ENCODE measurements at regions not wholly inside any gene's neighbourhood (a gene's known extent, or its start where the extent isn't known, plus 50 kb on each side); places are given as distances from the start of the nearest gene placed in this dataset.

GRCh38 chr14:98822917-98823316, 449.1 kb downstream of the BCL11B start:
- Histone ChIP-seq H3K4me1 (ENCODE audit: insufficient read depth, low read length) (peaks cover 4% of the 10 kb centered on the region), H3K27me3 (ENCODE audit: insufficient read depth, low read length) (no peaks in the 10 kb centered on the region), H3K4me3 (ENCODE audit: low read length) (no peak overlapping the region), H3K9me3 (ENCODE audit: low read depth, low read length) (no peaks in the 10 kb centered on the region)

- peaks cover 4% of the 10 kb centered on the region for H3K4me1 ChIP-seq (ENCODE audit: insufficient read depth, low read length)
- H3K9me3 ChIP-seq (ENCODE audit: low read depth, low read length) = no peaks in the 10 kb centered on the region
- no peak overlapping the region for H3K4me3 ChIP-seq (ENCODE audit: low read length)
- H3K27me3 ChIP-seq (ENCODE audit: insufficient read depth, low read length) = no peaks in the 10 kb centered on the region
Observed at GRCh38 chr14:98826618-98827017, 445.4 kb downstream of the BCL11B start.

- Histone ChIP-seq H3K4me3 (ENCODE audit: low read length) (no peak overlapping the region), H3K27me3 (ENCODE audit: insufficient read depth, low read length) (no peaks in the 10 kb centered on the region), H3K9me3 (ENCODE audit: low read depth, low read length) (no peaks in the 10 kb centered on the region), H3K4me1 (ENCODE audit: insufficient read depth, low read length) (no peaks in the 10 kb centered on the region)
Observed at GRCh38 chr14:98834119-98834518, 437.9 kb downstream of the BCL11B start.

- Histone ChIP-seq H3K27me3 (ENCODE audit: insufficient read depth, low read length) (no peaks in the 10 kb centered on the region), H3K4me3 (ENCODE audit: low read length) (no peak overlapping the region), H3K9me3 (ENCODE audit: low read depth, low read length) (no peaks in the 10 kb centered on the region), H3K4me1 (ENCODE audit: insufficient read depth, low read length) (no peaks in the 10 kb centered on the region)
Observed at GRCh38 chr14:98835051-98835824, 436.8 kb downstream of the BCL11B start.

GRCh38 chr14:98835825-98836100, 436.2 kb downstream of the BCL11B start:
- Histone ChIP-seq H3K27me3 (ENCODE audit: insufficient read depth, low read length) (no peaks in the 10 kb centered on the region), H3K4me1 (ENCODE audit: insufficient read depth, low read length) (no peaks in the 10 kb centered on the region), H3K4me3 (ENCODE audit: low read length) (no peak overlapping the region), H3K9me3 (ENCODE audit: low read depth, low read length) (no peaks in the 10 kb centered on the region)

GRCh38 chr14:98840091-98840490, 431.9 kb downstream of the BCL11B start:
- H3K4me1 ChIP-seq (ENCODE audit: insufficient read depth, low read length) = no peaks in the 10 kb centered on the region
- H3K4me3 ChIP-seq (ENCODE audit: low read length) = no peak overlapping the region
- H3K27me3 ChIP-seq (ENCODE audit: insufficient read depth, low read length) = no peaks in the 10 kb centered on the region
- H3K9me3 ChIP-seq (ENCODE audit: low read depth, low read length) = no peaks in the 10 kb centered on the region

- H3K4me1 ChIP-seq (ENCODE audit: insufficient read depth, low read length) = no peaks in the 10 kb centered on the region
- no peaks in the 10 kb centered on the region for H3K27me3 ChIP-seq (ENCODE audit: insufficient read depth, low read length)
- H3K4me3 ChIP-seq (ENCODE audit: low read length) = no peak overlapping the region
- H3K9me3 ChIP-seq (ENCODE audit: low read depth, low read length) = no peaks in the 10 kb centered on the region
Observed at GRCh38 chr14:98840511-98840910, 431.5 kb downstream of the BCL11B start.

- H3K27me3 ChIP-seq (ENCODE audit: insufficient read depth, low read length) = no peaks in the 10 kb centered on the region
- no peak overlapping the region for H3K4me3 ChIP-seq (ENCODE audit: low read length)
- H3K9me3 ChIP-seq (ENCODE audit: low read depth, low read length) = no peaks in the 10 kb centered on the region
- no peaks in the 10 kb centered on the region for H3K4me1 ChIP-seq (ENCODE audit: insufficient read depth, low read length)
Observed at GRCh38 chr14:98844456-98844855, 427.5 kb downstream of the BCL11B start.

GRCh38 chr14:98847521-98848468, 424.2 kb downstream of the BCL11B start:
- H3K27me3 ChIP-seq (ENCODE audit: insufficient read depth, low read length) = no peaks in the 10 kb centered on the region
- no peaks in the 10 kb centered on the region for H3K4me1 ChIP-seq (ENCODE audit: insufficient read depth, low read length)
- H3K4me3 ChIP-seq (ENCODE audit: low read length) = no peak overlapping the region
- no peaks in the 10 kb centered on the region for H3K9me3 ChIP-seq (ENCODE audit: low read depth, low read length)

GRCh38 chr14:98853063-98853729, 418.8 kb downstream of the BCL11B start:
- no peaks in the 10 kb centered on the region for H3K27me3 ChIP-seq (ENCODE audit: insufficient read depth, low read length)
- H3K4me1 ChIP-seq (ENCODE audit: insufficient read depth, low read length) = no peaks in the 10 kb centered on the region
- H3K4me3 ChIP-seq (ENCODE audit: low read length) = no peak overlapping the region
- H3K9me3 ChIP-seq (ENCODE audit: low read depth, low read length) = no peaks in the 10 kb centered on the region

- H3K4me3 ChIP-seq (ENCODE audit: low read length) = no peak overlapping the region
- no peaks in the 10 kb centered on the region for H3K4me1 ChIP-seq (ENCODE audit: insufficient read depth, low read length)
- H3K9me3 ChIP-seq (ENCODE audit: low read depth, low read length) = no peaks in the 10 kb centered on the region
Observed at GRCh38 chr14:98855926-98856715, 415.9 kb downstream of the BCL11B start.

GRCh38 chr14:98858158-98858557, 413.8 kb downstream of the BCL11B start:
- H3K4me3 ChIP-seq (ENCODE audit: low read length) = no peak overlapping the region
- no peaks in the 10 kb centered on the region for H3K9me3 ChIP-seq (ENCODE audit: low read depth, low read length)
- H3K4me1 ChIP-seq (ENCODE audit: insufficient read depth, low read length) = no peaks in the 10 kb centered on the region
- H3K27me3 ChIP-seq (ENCODE audit: insufficient read depth, low read length) = no peaks in the 10 kb centered on the region

More at GRCh38 chr14:98855926-98856715, 415.9 kb downstream of the BCL11B start:
- H3K27me3 ChIP-seq (ENCODE audit: insufficient read depth, low read length) = no peaks in the 10 kb centered on the region

- no peaks in the 10 kb centered on the region for H3K27me3 ChIP-seq (ENCODE audit: insufficient read depth, low read length)
- H3K4me1 ChIP-seq (ENCODE audit: insufficient read depth, low read length) = no peaks in the 10 kb centered on the region
Observed at GRCh38 chr14:98858561-98858960, 413.4 kb downstream of the BCL11B start.

GRCh38 chr14:98859301-98859700, 412.7 kb downstream of the BCL11B start:
- no peaks in the 10 kb centered on the region for H3K9me3 ChIP-seq (ENCODE audit: low read depth, low read length)
- no peak overlapping the region for H3K4me3 ChIP-seq (ENCODE audit: low read length)
- H3K27me3 ChIP-seq (ENCODE audit: insufficient read depth, low read length) = no peaks in the 10 kb centered on the region
- H3K4me1 ChIP-seq (ENCODE audit: insufficient read depth, low read length) = no peaks in the 10 kb centered on the region

More at GRCh38 chr14:98858561-98858960, 413.4 kb downstream of the BCL11B start:
- no peaks in the 10 kb centered on the region for H3K9me3 ChIP-seq (ENCODE audit: low read depth, low read length)
- H3K4me3 ChIP-seq (ENCODE audit: low read length) = no peak overlapping the region
